NOMO-1 treated with DMSO at 0.1 percent for 48 hours (cell line): ENCODE measurements at regions not wholly inside any gene's neighbourhood (a gene's known extent, or its start where the extent isn't known, plus 50 kb on each side); places are given as distances from the start of the nearest gene placed in this dataset.

Experiments used
- DNase-seq: peaks from one replicate; lab custom pipeline; 2025; ENCODE audit not compliant: unreplicated experiment; lab: John Stamatoyannopoulos, UW

DNA sequence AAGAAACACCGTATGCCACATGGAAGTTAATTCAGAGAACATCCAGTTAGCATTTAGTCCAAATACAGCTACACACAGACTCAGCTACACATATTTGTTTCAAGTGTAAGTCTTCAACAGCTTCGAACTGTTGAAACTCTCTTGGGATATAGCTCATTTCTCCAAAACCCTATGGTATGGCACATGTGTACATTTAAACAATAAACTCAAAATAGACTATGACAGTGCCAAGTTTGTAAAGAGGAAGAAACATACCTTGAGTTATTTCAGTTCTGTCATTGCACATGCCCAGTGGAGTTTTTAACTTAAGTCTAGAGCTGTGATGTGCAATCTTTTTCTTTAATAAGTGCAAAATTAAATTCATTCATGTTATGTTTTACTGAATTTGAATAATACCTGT lies 155.1 kb upstream of the RAI14 start:
- peak; percentile 92 for DNase-seq

DNA sequence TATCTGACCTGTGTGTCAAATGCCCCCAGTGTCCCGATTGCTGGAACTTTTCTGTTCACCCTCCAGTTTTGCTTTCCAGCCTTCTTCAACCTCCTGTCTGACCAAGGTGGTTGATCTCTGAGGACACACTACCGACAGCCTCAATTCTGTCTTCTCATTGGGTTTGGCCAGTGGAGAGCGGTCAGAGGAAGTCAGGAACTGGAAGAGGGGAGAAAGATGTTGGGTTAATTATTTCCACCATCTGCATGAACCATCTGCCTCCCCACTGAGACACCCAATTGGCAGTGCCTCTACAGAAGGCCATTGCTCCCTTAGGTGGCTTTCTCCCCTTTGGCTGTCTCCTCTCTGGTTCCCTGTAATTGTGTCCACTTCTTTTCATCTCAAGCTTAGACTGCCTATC lies 154.3 kb upstream of the RAI14 start:
- no peak for DNase-seq

DNA sequence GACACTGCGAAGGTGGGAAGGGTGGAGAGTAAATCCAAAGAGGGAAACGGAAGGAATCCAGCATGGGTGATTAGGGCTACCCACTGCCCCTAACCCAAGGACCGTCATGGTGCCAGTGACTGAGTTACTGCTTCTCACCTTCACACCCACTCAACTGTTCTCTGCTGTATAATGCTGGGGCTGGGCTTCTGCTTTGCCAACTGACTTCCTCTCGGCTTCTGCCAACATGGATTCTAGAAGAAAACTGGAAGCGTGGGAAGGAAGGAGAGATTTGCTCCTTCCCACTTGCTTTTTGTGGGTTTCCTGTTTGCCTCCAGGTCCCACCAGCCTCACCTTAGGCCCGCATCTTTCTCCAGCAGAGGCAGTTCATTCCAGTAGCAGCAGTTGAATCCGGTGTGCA lies 153.5 kb upstream of the RAI14 start:
- no peak for DNase-seq

DNA sequence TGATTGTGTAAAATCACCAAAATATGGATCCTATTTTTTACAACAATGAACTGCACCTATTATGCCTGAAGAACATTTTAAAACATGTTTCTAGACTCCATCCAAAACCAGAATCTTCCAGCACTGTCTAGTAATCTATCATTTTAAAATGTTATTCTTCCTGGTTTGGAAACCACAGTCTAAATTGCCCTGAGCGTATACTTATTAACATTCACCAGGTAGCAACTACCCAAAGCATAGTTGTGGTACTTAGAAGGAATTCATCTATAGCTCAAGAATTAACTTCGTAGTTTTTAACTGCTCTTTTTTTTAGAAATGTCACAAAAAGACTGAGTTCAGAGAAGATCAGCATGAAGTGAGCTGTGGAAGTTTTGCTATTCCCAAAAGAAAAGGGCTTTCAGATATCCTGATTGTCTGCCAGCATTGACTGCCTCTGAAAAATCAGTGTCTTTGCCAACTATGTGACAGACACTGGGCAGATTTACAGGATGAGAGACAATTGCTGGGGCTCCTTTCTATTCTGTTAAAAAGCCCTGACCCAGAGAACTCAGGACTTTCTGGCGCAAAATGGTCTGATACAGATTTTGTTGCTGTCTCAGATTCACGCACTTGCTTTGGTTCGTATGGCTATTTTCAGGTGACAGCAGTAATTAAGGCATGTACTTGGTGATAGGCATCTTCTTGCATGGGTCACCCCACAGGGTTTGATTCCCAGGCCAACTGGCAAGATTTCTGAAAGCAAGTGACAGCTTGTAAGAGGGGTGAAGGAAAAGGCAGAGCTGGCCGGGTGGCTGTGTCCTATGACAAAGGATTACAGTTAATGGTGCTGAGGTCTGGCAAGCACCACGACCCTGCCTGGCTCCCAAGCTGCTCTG lies 152.5 kb upstream of the RAI14 start:
- DNase-seq, result no peak

DNA sequence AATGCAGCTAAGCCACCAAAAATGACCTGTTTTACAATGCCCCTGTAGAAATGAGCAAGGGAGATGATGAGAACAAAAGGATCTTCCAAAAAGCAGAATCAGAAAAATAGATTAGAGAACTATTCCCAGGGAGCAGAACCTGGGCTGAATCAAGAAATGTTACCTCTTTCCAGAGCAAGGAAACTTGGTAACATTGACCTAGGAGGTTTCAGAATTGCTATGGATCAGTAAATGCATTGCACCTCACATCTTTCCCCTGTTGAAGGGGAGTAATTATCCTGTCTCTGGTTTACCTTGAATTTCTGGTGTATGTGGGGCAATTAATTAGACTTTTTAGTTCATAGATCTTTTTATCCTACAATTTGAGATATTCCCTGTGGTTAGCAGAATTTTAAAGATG lies 151.2 kb upstream of the RAI14 start:
- DNase-seq, result no peak

DNA sequence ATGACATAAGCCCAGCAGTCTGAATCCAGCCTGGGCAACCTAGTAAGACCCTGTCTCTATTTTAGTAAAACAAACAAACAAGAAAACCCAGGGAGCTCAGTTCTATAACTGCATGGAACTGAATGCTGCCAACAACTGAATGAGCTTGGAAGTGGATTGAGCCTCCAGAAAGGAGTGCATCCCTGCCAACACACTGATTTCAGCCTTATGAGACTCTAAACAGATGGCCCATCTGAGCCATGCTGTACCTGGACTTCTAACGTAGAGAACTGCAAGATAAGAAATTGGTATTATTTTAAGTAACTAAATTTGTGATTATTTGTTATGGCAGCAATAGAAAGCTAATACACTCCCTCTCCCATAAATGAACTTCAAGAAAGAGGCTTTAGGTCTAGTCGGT lies 150.4 kb upstream of the RAI14 start:
- no peak for DNase-seq

DNA sequence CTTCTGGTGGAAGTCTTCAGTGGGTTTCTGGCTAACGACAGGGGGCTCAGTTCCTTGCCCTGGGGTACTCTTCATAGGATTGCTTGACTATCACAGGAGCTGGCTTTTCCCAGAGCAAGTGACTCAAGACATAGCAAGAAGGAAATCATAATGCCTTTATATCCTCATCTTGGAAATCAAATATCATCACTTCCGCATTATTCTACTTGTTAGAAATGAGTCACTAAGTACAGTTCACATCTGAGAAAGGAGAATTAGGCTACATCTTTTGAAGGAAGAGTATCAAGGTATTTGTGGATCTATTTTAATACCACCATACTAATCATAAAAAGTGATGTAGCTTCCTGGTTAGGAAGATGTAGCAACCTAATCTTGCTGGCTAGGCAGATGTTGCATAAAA lies 148.2 kb upstream of the RAI14 start:
- peak; percentile 19 for DNase-seq

DNA sequence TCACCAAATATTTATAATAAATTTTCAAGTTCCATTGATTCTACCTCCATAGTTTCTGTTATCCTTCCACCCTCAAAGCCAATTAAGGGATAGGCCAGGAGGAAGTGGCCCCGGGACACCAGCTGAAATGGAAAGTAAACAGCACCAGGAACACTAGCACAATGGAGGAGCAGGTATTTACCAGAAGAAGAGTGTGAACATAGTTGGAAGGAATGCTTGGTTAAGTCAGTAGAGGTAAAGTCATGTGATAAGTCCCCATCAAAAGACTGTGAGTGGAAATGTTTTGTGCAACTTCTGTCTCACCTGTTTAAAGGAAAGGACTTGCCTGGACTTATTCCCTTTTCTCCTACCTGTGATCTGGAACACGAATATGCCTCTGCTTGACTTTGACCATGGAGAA lies 146.7 kb upstream of the RAI14 start:
- no peak for DNase-seq

DNA sequence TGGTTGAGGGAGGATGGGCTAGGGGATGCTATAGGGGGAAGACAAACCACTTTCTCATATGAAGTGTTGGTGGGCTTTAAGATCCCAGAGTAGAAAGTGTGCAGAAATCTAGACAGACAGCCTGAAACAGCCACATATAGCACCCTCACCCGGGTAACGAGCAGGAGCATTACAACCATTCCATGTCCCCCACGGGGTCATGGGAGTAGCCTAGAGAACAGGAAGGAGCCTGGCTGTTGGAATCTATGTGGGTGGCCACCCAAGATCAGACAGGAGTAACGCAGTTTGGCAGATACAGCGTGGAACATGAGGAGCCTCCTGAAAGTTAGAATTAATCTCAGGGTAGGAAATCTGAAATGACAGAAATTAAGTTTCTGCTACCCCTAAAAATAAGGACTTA lies 146.1 kb upstream of the RAI14 start:
- no peak for DNase-seq

DNA sequence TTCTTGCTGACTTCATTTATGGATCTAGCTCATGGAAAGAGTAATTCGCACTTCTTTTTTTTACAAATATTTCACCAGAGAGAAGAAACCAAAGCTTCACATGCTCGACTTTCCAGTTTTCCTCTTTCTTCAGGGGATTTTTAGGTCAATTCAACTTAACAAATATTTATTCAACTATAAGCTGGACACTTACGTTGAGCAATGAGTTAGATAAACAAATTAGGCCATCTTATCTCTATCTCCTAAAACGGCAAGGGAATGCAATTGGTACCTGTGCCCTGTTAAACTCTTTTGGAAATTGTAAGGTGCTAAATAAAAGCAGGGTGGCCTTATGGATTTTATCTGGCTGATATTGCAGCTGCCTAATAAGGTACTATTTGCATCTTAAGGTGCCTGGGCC lies 145.1 kb upstream of the RAI14 start:
- no peak for DNase-seq

DNA sequence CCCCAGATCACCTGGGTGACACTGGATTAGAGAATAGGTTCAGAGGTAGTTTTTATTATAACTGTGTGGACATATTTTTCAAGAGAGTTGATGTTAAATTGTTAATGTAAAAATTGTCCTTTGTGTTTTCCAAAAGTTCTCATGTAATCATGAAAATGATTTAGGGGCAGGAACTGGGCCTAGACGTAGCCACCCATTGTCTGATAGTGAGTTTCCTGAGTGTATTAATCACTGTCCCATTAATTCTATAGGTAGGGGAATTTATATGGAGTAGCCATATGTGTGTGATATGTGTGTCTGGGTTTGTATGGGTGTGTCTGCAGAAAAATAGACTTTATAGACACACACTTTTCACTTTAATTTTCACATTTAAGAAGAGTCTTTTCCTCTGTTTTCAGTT lies 144.6 kb upstream of the RAI14 start:
- no peak for DNase-seq

DNA sequence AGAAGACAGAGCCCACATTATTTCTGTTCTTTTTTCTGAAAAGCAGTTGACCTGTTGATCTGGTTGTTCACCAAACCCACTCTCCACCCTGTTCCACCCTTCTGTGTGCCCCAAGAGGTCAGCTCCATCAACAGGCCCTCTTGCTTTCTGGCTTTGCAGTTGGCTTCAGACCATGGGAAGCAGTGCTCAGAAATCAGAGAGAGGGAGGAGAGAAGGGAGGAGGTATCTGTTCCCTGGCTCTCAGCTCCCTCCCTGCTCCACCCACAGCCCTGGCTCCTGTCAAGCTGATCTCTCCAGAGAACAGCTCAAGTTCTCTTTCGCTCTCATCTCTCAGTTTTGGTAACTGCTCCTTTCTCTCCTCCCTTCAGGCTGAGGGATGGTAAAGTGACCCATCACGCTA lies 144.2 kb upstream of the RAI14 start:
- no peak for DNase-seq

DNA sequence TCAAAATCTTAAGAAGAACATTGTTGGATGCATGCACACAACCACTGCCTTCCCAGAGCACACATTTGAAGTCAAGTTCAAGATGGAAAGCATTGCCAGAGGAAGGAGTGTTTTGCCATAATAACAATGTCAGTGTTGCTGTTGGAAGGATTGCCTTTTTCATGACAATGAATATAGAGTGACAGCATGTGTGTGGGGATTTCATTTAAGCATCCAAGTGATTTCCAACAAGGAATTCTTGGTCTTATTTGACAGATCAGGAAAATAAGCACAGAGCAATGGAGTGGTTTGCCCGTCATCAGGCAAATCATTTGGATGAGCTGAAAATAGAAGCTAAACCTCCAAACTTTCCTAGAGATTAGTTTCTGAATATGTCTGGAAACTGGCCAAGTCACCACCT lies 140.0 kb upstream of the RAI14 start:
- no peak for DNase-seq

DNA sequence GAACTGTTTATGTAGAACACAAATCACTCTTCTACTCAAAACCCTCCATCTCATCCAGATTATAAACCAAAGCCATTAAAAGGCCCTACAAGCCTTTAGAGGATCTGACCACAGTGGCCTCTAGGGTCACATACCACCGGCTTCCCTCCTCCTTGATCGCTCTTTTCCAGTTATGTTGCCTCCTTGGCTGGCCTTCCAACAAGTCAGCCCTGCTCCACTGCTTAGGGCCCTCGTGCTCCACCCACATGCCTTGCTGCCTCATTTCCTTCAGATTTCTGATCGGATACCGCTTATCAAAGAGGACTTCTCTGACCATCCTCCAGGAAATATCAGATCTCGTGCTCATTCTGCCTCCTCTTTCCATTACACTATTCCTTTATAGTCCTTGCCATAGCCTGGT lies 139.4 kb upstream of the RAI14 start:
- DNase-seq, result no peak

DNA sequence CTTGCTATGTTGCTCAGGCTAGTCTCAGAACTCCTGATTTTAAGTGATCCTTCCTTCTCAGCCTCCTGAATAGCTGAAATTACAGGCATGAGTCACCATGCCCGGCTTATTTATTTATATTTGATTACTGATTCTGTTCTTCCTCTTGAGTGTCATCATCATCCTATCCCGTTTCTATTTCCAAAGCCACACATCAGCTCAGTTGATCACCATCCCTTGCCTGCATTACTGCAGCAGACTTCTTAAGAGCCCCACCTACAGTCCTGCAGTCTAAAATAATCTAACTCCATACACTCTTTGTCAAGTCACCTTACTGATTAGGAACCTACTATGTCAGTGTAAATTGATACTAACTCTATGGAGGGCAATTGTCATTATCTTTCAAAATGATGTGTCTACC lies 138.9 kb upstream of the RAI14 start:
- no peak for DNase-seq

DNA sequence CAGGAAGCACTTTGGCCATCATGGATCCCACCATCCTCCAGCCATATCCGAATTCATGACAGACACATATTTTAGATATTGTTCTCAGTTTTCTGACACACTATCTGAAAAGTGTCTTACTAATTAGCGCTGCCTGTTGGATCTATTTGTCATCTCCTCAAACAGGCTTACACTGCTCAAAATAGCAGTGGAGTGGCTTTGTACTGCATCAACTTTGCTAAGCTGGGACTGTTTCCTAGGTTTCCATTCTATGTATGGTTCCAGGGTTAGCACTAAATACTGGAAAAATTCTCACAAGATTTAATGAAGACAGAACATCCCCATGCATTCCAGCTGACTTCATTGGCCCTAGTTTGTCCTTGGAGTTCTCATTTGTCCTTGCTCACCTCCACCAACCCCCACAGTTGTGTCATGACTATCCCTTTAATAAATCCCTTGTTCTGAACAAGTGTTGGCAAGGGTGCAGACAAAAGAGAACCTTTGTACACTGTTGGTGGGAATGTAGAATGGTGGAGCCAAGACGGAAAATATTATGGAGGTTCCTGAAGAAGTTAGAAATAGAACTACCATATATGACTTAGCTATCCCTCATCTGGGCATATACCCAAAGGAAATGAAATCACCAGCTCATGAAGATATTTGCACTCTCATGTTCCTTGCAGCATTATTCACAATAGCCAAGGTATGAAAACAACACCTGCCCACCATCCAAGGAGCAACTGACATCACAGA lies 136.5 kb upstream of the RAI14 start:
- DNase-seq, result no peak

DNA sequence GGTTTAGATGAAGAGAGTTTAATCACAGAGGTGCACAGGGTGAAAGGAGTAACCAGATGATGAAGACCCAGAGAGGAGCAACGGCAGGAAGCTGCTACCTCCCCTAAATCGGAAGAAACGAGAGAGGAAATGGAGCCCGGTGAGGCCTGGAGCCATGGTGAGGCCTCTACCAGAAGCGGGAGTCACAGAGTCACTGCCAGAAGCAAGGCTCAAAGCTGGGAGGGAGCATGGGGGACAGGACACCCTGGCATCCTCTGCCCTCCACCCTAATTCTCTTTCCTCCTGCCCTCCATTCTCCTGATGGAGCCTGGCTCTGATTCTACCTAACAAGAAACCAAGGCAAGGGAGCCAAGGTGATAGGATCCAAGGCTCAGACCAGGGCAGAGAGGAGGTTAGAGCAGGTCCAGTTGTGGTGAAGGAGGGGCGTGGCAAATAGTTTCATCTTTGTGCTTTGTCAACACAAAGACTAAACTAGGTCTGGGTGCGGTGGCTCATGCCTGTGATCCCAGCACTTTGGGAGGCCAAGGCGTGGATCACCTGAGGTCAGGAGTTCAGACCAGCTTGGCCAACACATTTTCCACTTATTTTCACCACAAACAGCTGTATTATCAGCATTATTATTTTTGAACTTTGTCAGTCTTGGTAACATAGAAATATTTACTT lies 134.4 kb upstream of the RAI14 start:
- DNase-seq, result no peak

DNA sequence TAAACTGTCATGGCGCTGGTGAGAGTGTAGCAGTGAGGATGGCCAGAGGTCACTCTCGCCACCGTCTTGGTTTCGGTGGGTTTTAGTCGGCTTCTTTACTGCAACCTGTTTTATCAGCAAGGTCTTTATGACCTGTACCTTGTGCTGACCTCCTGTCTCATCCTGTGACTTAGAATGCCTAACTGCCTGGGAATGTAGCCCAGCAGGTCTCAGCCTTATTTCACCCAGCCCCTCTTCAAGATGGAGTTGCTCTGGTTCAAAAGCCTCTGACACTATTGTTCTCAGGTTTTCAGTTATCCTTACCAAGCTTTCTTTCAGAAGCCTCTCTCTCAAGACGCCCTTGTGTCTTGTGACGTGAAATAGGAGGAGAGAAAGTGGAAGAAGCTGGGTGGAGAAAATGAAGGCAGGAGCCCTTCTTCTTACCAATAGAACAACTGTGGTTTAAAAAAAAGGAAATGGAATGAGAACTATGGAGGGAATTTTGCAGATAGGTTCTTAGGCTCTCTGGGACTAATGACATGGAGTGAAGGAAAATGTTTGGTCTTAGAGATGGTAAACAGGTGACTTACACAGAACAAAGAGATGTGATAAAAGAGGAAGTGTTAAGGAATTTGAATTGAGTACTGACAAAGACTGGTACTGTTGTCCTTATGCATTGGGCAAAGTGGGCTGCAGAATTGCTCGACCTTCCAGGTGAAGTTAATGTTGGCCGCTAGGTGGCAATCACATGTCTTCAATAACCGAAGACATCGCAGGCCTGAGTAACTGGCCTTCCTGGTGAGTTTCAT lies 133.3 kb upstream of the RAI14 start:
- peak; percentile 82 for DNase-seq

DNA sequence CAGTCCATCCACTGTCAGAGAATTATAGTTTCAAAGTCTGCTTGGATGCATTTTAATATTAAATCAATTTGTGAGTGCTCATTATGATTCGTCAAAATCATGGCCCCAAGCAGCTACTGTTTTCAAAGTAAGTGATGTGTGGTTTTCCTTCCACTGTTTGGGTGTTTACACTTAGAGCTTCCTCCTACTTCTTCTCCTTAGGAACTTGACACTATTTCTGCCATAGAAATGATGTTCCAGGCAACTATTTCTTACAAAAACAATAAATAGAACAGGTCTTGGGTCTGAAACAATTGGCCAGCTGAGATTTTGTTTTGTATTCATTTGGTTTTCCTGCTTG lies 132.8 kb upstream of the RAI14 start:
- DNase-seq, result peak; percentile 42

DNA sequence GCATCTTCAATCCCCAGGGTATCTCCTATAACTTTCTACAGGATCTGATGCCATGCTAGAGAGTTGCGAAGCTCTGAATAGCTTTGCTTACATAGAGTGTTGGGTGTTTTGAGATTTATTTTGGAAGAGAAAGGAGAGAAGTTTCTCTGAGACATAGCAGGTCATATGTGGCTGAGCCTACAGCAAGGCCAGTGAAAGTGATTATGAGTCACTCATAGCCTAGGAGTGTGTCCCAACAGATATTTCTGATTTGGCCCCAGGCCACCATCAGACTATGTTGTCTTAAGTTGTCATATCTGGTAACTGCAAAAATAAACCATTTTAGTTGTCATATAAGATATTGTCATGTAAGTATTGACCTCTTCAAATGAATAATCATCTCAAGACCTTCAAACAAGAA lies 132.0 kb upstream of the RAI14 start:
- DNase-seq, result no peak

DNA sequence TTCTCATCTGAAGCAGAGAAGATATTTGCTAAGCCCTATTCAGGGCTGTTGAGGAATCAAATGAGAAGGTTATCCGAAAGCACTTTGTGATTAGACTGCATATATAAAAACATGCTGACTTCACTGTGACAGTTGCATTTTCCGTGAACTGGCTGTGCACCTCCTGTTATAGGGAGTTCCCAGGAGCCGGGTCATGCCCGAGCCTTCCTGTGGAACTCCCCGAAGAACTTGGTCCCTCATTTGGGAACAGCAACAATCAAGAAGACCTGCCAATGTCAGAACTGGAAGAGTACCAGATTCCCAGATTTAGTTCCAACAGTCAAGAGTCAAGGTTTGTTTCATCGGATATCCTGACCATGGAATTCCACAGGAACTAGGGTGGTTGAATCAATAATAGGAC lies 130.4 kb upstream of the RAI14 start:
- DNase-seq, result no peak
